ENCODE measurements at regions not wholly inside any gene's neighbourhood (a gene's known extent, or its start where the extent isn't known, plus 50 kb on each side); places are given as distances from the start of the nearest gene placed in this dataset.
"Not testable (repeated sequence)": the region's sequence is repeated elsewhere in the genome, so short reads cannot be mapped to it uniquely, and the experiment has no call there.

DNA sequence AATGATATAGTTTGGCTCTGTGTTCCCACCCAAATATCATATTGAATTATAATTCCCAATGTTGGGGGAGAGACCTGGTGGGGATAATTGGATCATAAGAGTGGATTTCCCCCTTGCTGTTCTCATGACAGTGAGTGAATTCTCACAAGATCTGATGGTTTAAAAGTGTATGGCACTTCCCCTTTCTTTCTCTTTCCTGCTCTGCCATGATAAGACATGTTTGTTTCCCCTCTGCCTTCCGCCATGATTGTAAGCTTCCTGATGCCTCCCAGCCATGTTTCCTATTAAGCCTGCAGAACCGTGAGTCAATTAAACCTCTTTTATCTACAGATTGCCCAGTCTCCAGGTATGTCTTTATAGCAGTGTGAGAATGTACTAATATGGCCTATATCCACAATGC, 126.7 kb upstream of the GMNC start:
- Histone ChIP-seq H3K27me3 (ENCODE audit: control insufficient read depth, insufficient read depth, low read length) (no peaks in the 10 kb centered on the region), H3K9ac (ENCODE audit: low read depth, low read length) (no peak overlapping the region), H3K4me1 (ENCODE audit: control insufficient read depth, insufficient read depth, low read length) (no peaks in the 10 kb centered on the region), H3K9me3 (ENCODE audit: control insufficient read depth, insufficient read depth, low read length) (peaks cover 27% of the 10 kb centered on the region), H3K4me3 (ENCODE audit: low read depth, low read length) (no peak overlapping the region), H3K36me3 (ENCODE audit: control insufficient read depth, insufficient read depth, low read length) (0 out of 2 replicates have a peak, but pooled peaks cover 2% of the 10 kb centered on the region), H3K27ac (ENCODE audit: low read depth, low read length) (no peak overlapping the region)

DNA sequence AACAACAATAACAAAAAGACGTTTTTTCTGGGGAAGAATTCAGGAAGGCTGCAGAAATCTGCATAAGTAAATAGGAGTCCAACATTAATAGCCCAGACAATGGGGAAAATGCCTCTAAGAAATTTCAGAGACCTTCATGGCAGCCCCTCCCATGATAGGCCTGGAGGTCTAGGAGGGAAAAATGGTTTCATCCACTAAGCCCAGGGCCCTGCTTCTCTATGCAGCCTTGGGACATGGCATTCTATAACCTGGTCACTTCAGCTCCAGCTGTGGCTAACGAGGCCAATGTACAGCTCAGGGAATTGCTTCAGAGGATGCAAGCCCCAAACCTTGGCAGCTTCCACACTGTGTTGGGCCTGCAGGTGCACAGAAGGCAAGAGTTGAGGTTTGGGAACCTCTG, 125.6 kb upstream of the GMNC start:
- Histone ChIP-seq H3K27me3 (ENCODE audit: control insufficient read depth, insufficient read depth, low read length) (no peaks in the 10 kb centered on the region), H3K4me1 (ENCODE audit: control insufficient read depth, insufficient read depth, low read length) (no peaks in the 10 kb centered on the region), H3K27ac (ENCODE audit: low read depth, low read length) (no peak overlapping the region), H3K9ac (ENCODE audit: low read depth, low read length) (no peak overlapping the region), H3K4me3 (ENCODE audit: low read depth, low read length) (no peak overlapping the region), H3K36me3 (ENCODE audit: control insufficient read depth, insufficient read depth, low read length) (0 out of 2 replicates have a peak, but pooled peaks cover 2% of the 10 kb centered on the region), H3K9me3 (ENCODE audit: control insufficient read depth, insufficient read depth, low read length) (peaks cover 27% of the 10 kb centered on the region)

DNA sequence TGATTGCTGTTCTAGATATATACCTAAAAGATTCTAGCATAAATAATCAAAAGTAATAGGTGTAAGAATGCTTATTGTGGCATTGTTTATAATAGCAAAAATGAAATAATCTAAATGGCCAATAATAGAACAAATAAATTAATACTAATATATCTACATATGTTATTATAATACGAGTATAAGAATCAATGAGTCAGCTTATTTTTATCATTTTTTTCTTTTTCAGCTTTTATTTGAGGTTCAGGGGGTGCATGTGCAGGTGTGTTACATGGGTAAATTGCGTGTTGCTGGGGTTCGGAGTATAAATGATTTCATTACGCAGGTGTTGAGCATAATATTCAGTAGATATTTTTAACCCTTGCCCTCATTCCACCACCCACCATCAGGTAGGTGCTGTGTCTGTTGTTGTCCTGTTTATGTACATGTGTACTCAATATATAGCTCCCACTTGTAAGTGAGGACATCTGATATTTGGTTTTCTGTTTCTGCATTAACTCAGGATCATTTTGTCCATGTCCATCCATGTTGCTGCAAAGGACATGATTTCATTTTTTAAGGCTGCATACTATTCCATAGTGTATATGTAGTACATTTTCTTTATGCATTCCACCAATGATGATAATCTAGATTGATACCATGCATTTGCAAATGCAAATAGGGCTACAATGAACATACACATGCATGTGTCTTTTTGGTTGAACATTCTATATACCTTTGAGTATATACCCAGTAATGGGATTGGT, 122.2 kb upstream of the GMNC start:
- H3K36me3 ChIP-seq (ENCODE audit: control insufficient read depth, insufficient read depth, low read length): 0 out of 2 replicates have a peak, but pooled peaks cover 2% of the 10 kb centered on the region
- no peak overlapping the region for H3K27ac ChIP-seq (ENCODE audit: low read depth, low read length)
- no peaks in the 10 kb centered on the region for H3K4me1 ChIP-seq (ENCODE audit: control insufficient read depth, insufficient read depth, low read length)
- H3K4me3 ChIP-seq (ENCODE audit: low read depth, low read length): no peak overlapping the region
- H3K9ac ChIP-seq (ENCODE audit: low read depth, low read length): no peak overlapping the region
- peaks cover 27% of the 10 kb centered on the region for H3K9me3 ChIP-seq (ENCODE audit: control insufficient read depth, insufficient read depth, low read length)
- no peaks in the 10 kb centered on the region for H3K27me3 ChIP-seq (ENCODE audit: control insufficient read depth, insufficient read depth, low read length)

GRCh38 chr3:190983875-190984274, 121.4 kb upstream of the GMNC start:
- Histone ChIP-seq H3K27me3 (ENCODE audit: control insufficient read depth, insufficient read depth, low read length) (no peaks in the 10 kb centered on the region), H3K4me3 (ENCODE audit: low read depth, low read length) (no peak overlapping the region), H3K36me3 (ENCODE audit: control insufficient read depth, insufficient read depth, low read length) (0 out of 2 replicates have a peak, but pooled peaks cover 2% of the 10 kb centered on the region), H3K9ac (ENCODE audit: low read depth, low read length) (no peak overlapping the region), H3K27ac (ENCODE audit: low read depth, low read length) (no peak overlapping the region), H3K4me1 (ENCODE audit: control insufficient read depth, insufficient read depth, low read length) (no peaks in the 10 kb centered on the region), H3K9me3 (ENCODE audit: control insufficient read depth, insufficient read depth, low read length) (peaks cover 21% of the 10 kb centered on the region)

DNA sequence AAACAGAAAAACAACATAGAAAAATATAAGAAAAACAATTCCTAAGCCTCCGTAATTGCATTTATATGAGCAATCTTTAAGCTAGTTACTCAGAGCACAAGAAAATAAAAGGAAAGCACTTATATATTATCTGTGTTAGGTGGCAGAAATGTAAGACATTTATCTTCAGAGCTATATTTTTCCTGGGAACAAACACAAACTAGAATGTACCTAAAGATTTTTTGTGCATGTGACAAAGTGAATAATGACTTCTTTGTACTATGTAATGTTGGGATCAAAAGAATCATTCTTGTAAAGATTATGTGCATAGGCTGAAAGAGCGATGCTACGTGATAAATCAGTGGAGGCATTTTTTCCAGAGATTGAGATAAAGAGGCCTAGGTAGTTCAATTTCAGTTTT, 111.3 kb upstream of the GMNC start:
- H3K9me3 ChIP-seq (ENCODE audit: control insufficient read depth, insufficient read depth, low read length): no peaks in the 10 kb centered on the region
- no peak overlapping the region for H3K27ac ChIP-seq (ENCODE audit: low read depth, low read length)
- H3K4me1 ChIP-seq (ENCODE audit: control insufficient read depth, insufficient read depth, low read length): peaks cover 4% of the 10 kb centered on the region
- H3K9ac ChIP-seq (ENCODE audit: low read depth, low read length): no peak overlapping the region
- H3K27me3 ChIP-seq (ENCODE audit: control insufficient read depth, insufficient read depth, low read length): no peaks in the 10 kb centered on the region
- H3K36me3 ChIP-seq (ENCODE audit: control insufficient read depth, insufficient read depth, low read length): no peaks in the 10 kb centered on the region
- H3K4me3 ChIP-seq (ENCODE audit: low read depth, low read length): no peak overlapping the region

DNA sequence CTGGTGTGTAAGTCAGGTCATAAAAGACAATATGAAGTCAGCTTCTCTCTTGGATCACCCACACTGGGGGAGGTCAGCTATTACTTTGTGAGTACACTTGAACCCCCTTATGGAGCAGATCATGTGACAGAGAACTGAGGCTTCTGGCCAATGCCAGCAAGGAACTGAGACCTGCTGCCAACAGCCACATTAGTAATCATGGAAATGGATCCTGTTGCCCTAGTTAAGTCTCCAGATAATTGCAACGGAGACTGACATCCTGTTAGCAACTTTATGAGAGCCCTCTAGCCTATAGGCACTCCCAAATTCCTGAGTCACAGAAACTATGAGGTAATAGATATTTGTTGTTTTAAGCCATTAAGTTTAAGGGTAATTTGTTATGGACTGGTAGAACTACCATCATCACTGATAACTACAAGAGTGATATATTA, 110.4 kb upstream of the GMNC start:
- Histone ChIP-seq H3K27me3 (ENCODE audit: control insufficient read depth, insufficient read depth, low read length) (no peaks in the 10 kb centered on the region), H3K4me1 (ENCODE audit: control insufficient read depth, insufficient read depth, low read length) (peaks cover 12% of the 10 kb centered on the region), H3K4me3 (ENCODE audit: low read depth, low read length) (no peak overlapping the region), H3K36me3 (ENCODE audit: control insufficient read depth, insufficient read depth, low read length) (no peaks in the 10 kb centered on the region), H3K9me3 (ENCODE audit: control insufficient read depth, insufficient read depth, low read length) (no peaks in the 10 kb centered on the region), H3K9ac (ENCODE audit: low read depth, low read length) (no peak overlapping the region), H3K27ac (ENCODE audit: low read depth, low read length) (no peak overlapping the region)

GRCh38 chr3:190972196-190972595, 109.7 kb upstream of the GMNC start:
- peaks cover 12% of the 10 kb centered on the region for H3K4me1 ChIP-seq (ENCODE audit: control insufficient read depth, insufficient read depth, low read length)
- no peak overlapping the region for H3K4me3 ChIP-seq (ENCODE audit: low read depth, low read length)
- H3K9ac ChIP-seq (ENCODE audit: low read depth, low read length): no peak overlapping the region
- H3K36me3 ChIP-seq (ENCODE audit: control insufficient read depth, insufficient read depth, low read length): no peaks in the 10 kb centered on the region
- H3K27me3 ChIP-seq (ENCODE audit: control insufficient read depth, insufficient read depth, low read length): no peaks in the 10 kb centered on the region
- no peaks in the 10 kb centered on the region for H3K9me3 ChIP-seq (ENCODE audit: control insufficient read depth, insufficient read depth, low read length)
- H3K27ac ChIP-seq (ENCODE audit: low read depth, low read length): no peak overlapping the region

- H3K36me3 ChIP-seq (ENCODE audit: control insufficient read depth, insufficient read depth, low read length): no peaks in the 10 kb centered on the region
- H3K27ac ChIP-seq (ENCODE audit: low read depth, low read length): no peak overlapping the region
- H3K9me3 ChIP-seq (ENCODE audit: control insufficient read depth, insufficient read depth, low read length): no peaks in the 10 kb centered on the region
These were observed 108.1 kb upstream of the GMNC start for GRCh38 chr3:190970560-190970959.

DNA sequence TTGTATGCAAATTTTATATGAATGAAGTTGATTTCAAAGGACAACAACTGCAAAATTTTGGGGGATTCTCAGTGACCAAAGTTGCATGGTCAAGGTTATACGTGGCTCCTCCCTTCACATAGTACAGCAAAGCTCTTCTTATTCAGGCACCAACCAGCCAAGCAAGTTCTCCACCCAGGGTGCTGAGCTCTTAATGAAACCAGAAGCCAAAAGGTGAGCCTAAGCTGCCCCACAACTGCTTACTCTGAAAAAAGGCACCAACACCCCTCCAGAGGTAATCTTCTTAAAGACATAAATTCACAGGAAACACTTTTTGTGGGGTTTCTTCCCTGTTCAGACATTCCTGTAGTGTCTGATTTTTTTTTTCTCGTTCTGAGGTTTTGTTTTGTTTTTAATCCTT, 106.1 kb upstream of the GMNC start:
- Histone ChIP-seq H3K9ac (ENCODE audit: low read depth, low read length) (no peak overlapping the region), H3K9me3 (ENCODE audit: control insufficient read depth, insufficient read depth, low read length) (no peaks in the 10 kb centered on the region), H3K4me1 (ENCODE audit: control insufficient read depth, insufficient read depth, low read length) (peaks cover 12% of the 10 kb centered on the region)

More at GRCh38 chr3:190970560-190970959, 108.1 kb upstream of the GMNC start:
- Histone ChIP-seq H3K27me3 (ENCODE audit: control insufficient read depth, insufficient read depth, low read length) (no peaks in the 10 kb centered on the region), H3K9ac (ENCODE audit: low read depth, low read length) (no peak overlapping the region), H3K4me3 (ENCODE audit: low read depth, low read length) (no peak overlapping the region), H3K4me1 (ENCODE audit: control insufficient read depth, insufficient read depth, low read length) (peaks cover 12% of the 10 kb centered on the region)

DNA sequence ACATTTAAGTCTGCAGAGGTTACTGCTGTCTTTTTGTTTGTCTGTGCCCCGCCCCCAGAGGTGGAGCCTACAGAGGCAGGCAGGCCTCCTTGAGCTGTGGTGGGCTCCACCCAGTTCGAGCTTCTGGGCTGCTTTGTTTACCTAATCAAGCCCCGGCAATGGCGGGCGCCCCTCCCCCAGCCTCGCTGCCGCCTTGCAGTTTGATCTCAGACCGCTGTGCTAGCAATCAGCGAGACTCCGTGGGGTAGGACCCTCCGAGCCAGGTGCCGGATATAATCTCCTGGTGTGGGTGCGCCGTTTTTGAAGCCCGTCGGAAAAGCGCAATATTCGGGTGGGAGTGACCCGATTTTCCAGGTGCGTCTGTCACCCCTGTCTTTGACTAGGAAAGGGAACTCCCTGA, 102.4 kb upstream of the GMNC start:
- H3K36me3 ChIP-seq (ENCODE audit: control insufficient read depth, insufficient read depth, low read length); H3K9me3 ChIP-seq (ENCODE audit: control insufficient read depth, insufficient read depth, low read length); H3K27me3 ChIP-seq (ENCODE audit: control insufficient read depth, insufficient read depth, low read length); H3K27ac ChIP-seq (ENCODE audit: low read depth, low read length): not testable (repeated sequence)
- Histone ChIP-seq H3K4me1 (ENCODE audit: control insufficient read depth, insufficient read depth, low read length) (peaks cover 12% of the 10 kb centered on the region), H3K4me3 (ENCODE audit: low read depth, low read length) (peak overlapping the region; percentile 75), H3K9ac (ENCODE audit: low read depth, low read length) (peak overlapping the region; percentile 75; the same call in 1 of the 2 replicates)

More for the DNA sequence above, 106.1 kb upstream of the GMNC start:
- H3K27ac ChIP-seq (ENCODE audit: low read depth, low read length): no peak overlapping the region
- no peaks in the 10 kb centered on the region for H3K36me3 ChIP-seq (ENCODE audit: control insufficient read depth, insufficient read depth, low read length)
- no peaks in the 10 kb centered on the region for H3K27me3 ChIP-seq (ENCODE audit: control insufficient read depth, insufficient read depth, low read length)
- H3K4me3 ChIP-seq (ENCODE audit: low read depth, low read length): no peak overlapping the region

- H3K9ac ChIP-seq (ENCODE audit: low read depth, low read length): no peak overlapping the region
- H3K27me3 ChIP-seq (ENCODE audit: control insufficient read depth, insufficient read depth, low read length): no peaks in the 10 kb centered on the region
- no peak overlapping the region for H3K27ac ChIP-seq (ENCODE audit: low read depth, low read length)
- no peaks in the 10 kb centered on the region for H3K4me1 ChIP-seq (ENCODE audit: control insufficient read depth, insufficient read depth, low read length)
- H3K36me3 ChIP-seq (ENCODE audit: control insufficient read depth, insufficient read depth, low read length): no peaks in the 10 kb centered on the region
- no peaks in the 10 kb centered on the region for H3K9me3 ChIP-seq (ENCODE audit: control insufficient read depth, insufficient read depth, low read length)
- no peak overlapping the region for H3K4me3 ChIP-seq (ENCODE audit: low read depth, low read length)
These were observed 96.6 kb upstream of the GMNC start for GRCh38 chr3:190959077-190959476.
